HG02938 (cell line): ENCODE measurements at regions not wholly inside any gene's neighbourhood (a gene's known extent, or its start where the extent isn't known, plus 50 kb on each side); places are given as distances from the start of the nearest gene placed in this dataset.

Experiments
- ATAC-seq: cut with Tn5 transposase; IDR thresholded peaks from one replicate; pipeline ENCODE4 v1.9.1; 2021; ENCODE audit warnings: mild to moderate bottlenecking, moderate library complexity; ENCODE audit not compliant: unreplicated experiment

- no peak for ATAC-seq
These were observed 173.0 kb upstream of the STK17B start for GRCh38 chr2:196344397-196344796.

GRCh38 chr2:196353717-196354116 lies 182.3 kb upstream of the STK17B start:
- no peak for ATAC-seq

DNA sequence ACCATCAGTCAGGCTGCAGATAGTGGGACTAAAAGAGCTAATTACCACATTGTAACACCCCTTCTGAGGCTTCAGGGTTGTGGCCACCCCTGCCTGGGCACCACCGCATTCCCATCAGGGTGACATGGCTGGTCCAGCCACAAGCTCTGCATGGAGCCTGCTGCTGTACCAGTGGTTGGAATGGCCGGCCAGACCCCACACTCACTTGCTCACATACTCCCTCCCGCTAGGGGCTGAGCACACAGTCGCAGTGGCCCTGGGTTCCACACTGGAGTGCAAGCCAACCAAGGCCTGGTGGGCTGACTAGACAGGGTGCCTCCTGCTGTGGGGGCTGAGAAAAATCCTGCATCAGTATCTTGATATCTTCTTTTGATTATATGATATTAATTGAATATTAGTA lies 182.8 kb upstream of the STK17B start:
- no peak for ATAC-seq

DNA sequence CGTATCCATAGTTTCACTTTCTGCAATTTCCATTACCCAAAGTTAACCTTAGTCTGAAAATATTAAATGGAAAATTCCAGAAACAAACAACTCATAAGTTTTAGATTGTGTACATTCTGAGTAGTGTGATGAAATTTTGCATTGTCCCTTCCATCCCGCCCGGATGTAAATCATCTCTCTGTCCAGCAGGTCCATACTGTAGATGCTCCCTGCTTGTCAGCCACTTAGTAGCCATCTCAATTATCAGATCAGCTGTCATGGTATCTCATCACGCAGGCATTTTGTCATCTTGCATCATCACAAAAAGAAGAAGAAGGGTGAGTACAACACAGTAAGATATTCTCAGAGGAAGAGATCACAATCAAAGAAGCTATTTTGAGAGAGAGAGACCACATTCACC lies 185.0 kb upstream of the STK17B start:
- no peak for ATAC-seq

GRCh38 chr2:196360650-196361049 lies 189.3 kb upstream of the STK17B start:
- ATAC-seq = no peak

- no peak for ATAC-seq
These were observed 190.4 kb upstream of the STK17B start for GRCh38 chr2:196361606-196362326.

GRCh38 chr2:196362973-196363549 lies 191.7 kb upstream of the STK17B start:
- ATAC-seq = no peak

GRCh38 chr2:196365145-196365544 lies 193.8 kb upstream of the STK17B start:
- ATAC-seq = no peak

GRCh38 chr2:196365923-196366322 lies 194.5 kb upstream of the STK17B start:
- ATAC-seq = no peak

DNA sequence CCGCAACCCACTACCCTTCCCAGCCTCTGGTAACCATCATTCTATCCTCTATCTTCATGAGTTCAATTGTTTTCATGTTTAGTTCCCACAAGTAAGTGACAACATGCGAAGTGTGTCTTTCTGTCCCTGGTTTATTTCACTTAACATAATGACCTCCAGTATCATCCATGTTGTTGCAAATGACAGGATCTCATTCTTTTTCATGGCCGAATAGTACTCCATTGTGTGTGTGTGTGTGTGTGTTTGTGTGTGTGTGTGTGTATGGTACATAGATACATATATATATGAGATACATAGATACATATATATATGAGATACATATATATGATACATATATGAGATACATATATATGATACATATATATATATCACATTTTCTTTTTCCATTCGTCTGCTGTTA lies 196.3 kb upstream of the STK17B start:
- ATAC-seq = no peak

DNA sequence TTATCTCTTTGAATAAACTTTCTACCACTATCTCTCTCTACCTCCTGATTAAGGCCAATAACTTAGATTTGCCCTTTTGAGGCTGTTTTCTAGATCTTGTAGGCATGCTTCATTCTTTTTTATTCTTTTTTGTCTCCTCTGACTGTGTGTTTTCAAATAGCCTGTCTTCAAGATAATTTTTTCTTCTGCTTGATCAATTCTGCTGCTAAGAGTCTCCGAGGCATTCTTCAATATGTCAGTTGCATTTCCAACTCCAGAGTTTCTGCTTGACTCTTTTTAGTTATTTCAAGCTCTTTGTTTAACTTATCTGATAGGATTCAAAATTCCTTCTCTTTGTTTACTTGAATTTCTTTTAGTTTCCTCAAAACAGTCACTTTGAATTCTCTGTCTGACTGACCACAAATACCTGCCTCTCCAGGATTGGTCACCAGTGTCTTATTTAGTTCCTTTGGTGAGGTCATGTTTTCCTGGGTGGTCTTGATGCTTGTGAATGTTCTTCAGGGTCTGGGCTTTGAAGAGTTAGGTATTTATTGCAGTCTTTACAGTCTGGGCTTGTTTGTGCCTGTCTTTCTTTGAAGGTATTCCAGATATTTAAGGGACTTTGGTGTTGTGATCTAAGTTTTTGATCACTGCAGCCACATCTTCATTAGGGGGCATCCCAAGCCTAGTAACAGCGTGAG lies 197.3 kb upstream of the STK17B start:
- ATAC-seq = no peak

DNA sequence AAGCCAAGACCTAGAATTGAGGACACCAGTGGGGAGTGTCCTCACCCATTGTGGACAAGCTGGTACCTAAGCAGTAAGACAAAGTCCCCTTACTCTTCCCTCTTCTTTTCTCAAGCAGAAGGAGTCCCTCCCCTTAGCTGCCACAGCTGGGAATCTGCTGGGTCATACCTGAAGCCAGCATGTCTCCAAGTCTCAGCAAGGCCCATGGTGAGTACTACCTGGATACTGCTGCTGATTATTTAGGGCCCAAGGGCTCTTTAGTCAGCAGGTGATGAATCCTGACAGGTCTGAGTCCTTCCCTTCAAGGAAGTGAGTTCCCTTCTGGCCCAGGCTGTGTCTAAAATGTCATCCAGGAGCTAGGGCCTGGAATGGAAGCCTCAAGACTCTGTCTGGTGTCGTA lies 198.6 kb upstream of the STK17B start:
- no peak for ATAC-seq

DNA sequence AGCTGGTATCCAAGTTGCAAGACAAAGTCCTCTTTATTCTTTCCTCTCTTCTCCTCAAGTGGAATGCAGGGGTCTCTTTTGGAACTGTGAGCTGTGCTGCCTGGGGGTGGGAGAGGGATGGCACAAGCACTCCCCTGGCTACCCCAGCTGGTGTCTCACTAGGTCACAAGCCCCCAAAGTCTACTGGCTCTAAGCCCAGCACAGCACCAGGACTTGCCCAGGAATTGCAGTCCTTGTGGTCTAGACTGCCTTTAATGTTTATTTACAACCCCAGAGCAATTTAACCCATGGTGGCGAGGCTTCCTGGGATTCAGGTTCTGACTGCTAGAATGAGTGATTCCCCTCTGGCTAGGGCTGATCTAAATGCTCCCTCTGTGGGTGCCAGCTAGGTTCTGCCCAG lies 199.0 kb upstream of the STK17B start:
- ATAC-seq = no peak

- ATAC-seq = no peak
These were observed 201.0 kb upstream of the STK17B start for GRCh38 chr2:196372276-196372809.

GRCh38 chr2:196372811-196373664 lies 201.7 kb upstream of the STK17B start:
- ATAC-seq = no peak

GRCh38 chr2:196376984-196377877 lies 205.9 kb upstream of the STK17B start:
- ATAC-seq = peak; percentile 58

DNA sequence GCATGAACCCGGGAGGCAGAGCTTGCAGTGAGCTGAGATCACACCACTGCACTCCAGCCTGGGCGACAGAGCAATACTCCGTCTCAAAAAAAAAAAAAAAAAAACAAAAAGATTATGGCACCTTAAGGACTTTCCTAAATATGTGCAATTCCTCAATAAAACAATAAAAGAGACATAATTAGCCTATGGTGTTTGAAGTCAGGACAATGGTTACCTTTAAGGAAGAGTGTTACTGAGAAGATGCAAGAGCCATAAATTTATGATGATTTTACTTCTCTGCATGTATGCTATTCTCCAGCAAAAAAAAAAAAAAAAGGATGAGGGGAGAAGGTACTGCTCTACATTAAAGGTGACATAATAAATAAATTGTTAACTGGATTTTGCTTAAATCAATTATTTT lies 208.2 kb upstream of the STK17B start:
- no peak for ATAC-seq

DNA sequence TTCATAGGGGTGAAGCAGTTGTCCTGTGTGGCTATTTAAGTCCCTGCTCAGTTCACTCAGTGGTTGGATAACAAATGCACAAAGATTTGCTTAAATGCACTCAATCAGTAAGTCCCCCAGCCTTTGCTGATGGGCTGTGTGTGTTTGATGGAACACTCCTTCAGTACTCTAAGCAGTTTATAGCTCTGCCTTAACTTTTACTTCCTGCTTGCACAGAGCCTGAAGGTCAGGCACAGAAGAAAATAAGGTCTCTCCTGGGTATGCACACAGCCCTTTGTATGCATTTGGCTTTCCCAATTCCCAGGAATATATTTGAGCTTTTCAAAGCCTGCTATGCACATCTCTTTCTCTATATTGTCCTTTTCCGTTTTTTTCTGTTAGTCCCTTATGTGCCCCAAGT lies 208.7 kb upstream of the STK17B start:
- ATAC-seq = no peak

GRCh38 chr2:196380575-196380974 lies 209.2 kb upstream of the STK17B start:
- ATAC-seq = no peak

DNA sequence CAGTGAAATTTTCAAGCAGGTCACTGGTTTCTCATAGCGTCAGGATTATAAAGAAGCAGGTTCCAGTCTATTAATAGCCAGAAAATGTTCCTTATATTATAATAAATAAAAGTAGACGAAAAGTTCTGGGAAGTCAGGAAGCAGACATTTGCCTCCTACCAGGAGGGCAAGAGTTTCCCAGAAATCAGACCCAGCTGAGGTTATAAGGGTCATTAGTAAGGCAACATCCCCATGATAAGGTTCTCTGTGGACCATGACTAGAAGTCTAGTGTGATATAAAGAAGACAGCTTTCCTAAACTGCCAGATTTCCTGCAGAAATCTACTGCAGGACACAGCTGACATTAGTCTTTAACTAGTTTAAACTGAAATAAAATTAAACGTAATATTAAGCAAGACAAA lies 210.1 kb upstream of the STK17B start:
- no peak for ATAC-seq
